HFF-Myc (cell line): ENCODE measurements at regions not wholly inside any gene's neighbourhood (a gene's known extent, or its start where the extent isn't known, plus 50 kb on each side); places are given as distances from the start of the nearest gene placed in this dataset.

Source experiments
- DNase-seq: peaks from one replicate; pipeline ENCODE4 v3.0.0-alpha.2; 2011; ENCODE audit warnings: low read depth; ENCODE audit errors: extremely low read depth
- H3K4me3 ChIP-seq: replicated peaks from 2 replicates; pipeline ENCODE4 v1.5.1; 2011; ENCODE audit warnings: low read depth, mild to moderate bottlenecking, control low read depth, low read length
- CTCF ChIP-seq: IDR thresholded peaks from 2 replicates; pipeline ENCODE4 v1.5.1; 2012; ENCODE audit warnings: mild to moderate bottlenecking, low read depth, low read length, control low read depth; ENCODE audit errors: missing control alignments

GRCh38 chr6:150759483-150759882 is 106.0 kb upstream of the MTHFD1L start:
- no peak overlapping the region for H3K4me3 ChIP-seq
- no peak for DNase-seq
- TF ChIP-seq CTCF = no peak

- TF ChIP-seq CTCF = no peak
- DNase-seq = no peak
- H3K4me3 ChIP-seq = no peak overlapping the region
These were observed 103.7 kb upstream of the MTHFD1L start for GRCh38 chr6:150761771-150762170.

- DNase-seq = no peak
- H3K4me3 ChIP-seq = no peak overlapping the region
- TF ChIP-seq CTCF = no peak
These were observed 101.0 kb upstream of the MTHFD1L start for GRCh38 chr6:150764334-150765066.

GRCh38 chr6:150765067-150765764 is 100.3 kb upstream of the MTHFD1L start:
- no peak for TF ChIP-seq CTCF
- no peak for DNase-seq
- H3K4me3 ChIP-seq = no peak overlapping the region

GRCh38 chr6:150766201-150766997 is 99.1 kb upstream of the MTHFD1L start:
- no peak for DNase-seq
- no peak for TF ChIP-seq CTCF
- no peak overlapping the region for H3K4me3 ChIP-seq

GRCh38 chr6:150767161-150767560 is 98.3 kb upstream of the MTHFD1L start:
- no peak for DNase-seq
- no peak overlapping the region for H3K4me3 ChIP-seq
- no peak for TF ChIP-seq CTCF
